ENCODE measurements at regions not wholly inside any gene's neighbourhood (a gene's known extent, or its start where the extent isn't known, plus 50 kb on each side); places are given as distances from the start of the nearest gene placed in this dataset.
"Not testable (repeated sequence)": the region's sequence is repeated elsewhere in the genome, so short reads cannot be mapped to it uniquely, and the experiment has no call there.

DNA sequence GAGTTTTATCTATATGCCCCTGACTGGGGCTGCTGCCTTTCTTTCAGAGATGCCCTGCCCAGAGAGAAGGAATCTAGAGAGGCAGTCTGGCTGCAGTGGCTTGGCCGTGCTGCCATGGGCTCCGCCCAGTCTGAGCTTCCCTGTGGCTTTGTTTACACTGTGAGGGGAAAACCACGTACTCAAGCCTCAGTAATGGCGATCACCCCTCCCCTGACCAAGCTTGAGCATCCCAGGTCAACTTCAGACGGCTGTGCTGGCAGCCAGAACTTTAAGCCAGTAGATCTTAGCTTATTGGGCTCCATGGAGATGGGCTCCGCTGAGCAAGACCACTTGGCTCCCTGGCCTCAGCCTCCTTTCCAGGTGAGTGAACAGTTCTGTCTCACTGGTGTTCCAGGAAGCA lies 69.0 kb upstream of the DPP6 start:
- DNase-seq: not testable (repeated sequence)

DNA sequence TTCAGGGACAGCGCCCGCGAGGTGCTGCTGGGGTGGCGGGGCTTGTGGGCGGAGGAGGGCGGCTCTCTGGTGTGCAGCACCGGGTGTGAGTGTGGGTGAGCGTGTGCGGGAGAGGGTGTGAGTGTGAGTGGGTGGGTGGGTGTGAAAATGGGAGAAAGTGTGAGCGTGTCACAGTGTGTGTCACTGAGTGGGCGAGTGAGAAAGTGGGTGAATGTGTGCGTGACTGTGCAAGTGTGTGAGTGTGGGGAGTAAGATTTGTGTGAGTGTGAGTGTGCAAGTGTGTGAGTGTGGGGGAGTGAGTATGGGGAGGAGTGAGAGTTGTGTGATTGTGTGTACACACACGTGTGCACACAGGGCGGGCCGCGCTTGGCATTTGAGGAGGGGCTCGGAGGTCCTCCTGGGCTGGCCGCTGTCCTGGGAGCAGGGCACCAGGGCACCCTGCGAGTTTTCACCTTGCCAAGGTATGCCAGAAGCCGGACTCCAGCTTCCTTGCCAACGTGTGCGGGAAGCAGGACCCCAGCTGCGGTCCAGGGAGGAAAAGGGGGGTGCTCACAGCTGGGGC lies 63.1 kb upstream of the DPP6 start:
- DNase-seq: not testable (repeated sequence)

DNA sequence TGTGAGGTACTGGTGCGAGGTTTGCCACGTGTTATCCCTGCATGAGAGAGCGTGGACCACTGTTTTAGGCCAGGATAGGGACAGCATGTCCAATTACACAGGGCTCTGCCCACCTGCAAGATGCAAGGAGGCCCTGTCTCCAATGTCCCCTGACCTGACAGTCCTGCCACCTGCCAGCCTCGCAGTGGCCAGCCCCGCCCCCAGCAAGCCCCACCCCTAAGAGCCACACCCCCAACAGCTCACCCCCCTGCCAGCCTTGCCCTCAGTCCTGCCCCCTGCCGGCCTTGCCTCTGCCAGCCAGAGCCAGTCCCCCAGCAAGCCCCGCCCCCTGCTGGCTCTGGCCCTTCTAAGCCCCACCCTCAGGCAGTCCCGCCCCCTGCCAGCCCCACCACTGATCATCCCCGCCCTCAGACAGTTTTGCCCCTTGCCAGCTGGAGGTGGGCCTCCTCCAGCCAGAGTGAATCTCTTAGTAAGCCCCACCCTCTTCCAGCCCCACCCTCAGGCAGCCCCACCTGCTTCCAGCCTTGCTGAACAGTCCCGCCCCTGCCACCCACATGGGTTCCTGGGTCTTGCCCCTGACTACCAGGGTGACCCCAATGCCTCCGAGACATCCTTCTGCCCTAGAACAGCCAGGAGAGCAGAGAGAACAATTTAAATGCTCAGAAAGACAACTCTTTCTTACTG lies 62.3 kb upstream of the DPP6 start:
- not testable (repeated sequence) for DNase-seq

DNA sequence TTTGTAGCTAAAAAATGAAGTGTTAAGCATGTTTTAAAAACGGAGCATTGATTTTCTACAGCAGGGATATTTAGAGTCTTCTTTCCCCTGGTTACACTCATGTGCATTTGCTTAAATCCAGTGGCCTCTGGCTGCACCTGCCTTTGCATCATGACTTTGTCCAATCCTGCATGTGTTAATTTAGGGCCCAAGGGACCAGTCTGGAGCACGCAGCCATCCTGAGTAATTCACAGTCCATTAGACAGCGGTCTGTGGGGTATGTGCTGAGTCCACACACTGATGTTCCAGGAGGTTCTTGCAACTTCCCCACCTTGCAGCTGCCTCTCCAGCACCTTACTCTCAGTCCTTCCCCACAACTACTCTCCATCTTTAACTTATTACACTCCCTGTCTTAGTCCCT lies 60.7 kb upstream of the DPP6 start:
- DNase-seq: not testable (repeated sequence)

DNA sequence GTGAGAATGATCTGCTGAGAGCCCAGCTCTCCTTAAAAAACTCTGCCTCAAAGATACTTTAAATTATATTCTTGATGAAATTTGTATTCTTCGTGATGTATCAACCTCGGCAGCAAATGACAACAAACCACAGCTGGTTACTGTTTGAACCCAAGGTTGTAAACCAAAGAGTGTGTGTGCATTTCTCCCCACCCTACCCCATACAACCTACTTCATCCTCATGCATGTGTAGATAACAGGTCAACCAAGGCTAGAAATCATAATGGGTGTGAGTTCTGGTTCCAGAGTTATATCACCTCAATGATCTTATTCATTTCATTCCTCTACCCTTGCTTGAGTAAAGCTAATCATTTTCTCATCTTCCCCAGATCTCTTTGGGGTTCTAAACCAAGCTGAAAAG lies 58.8 kb upstream of the DPP6 start:
- not testable (repeated sequence) for DNase-seq

DNA sequence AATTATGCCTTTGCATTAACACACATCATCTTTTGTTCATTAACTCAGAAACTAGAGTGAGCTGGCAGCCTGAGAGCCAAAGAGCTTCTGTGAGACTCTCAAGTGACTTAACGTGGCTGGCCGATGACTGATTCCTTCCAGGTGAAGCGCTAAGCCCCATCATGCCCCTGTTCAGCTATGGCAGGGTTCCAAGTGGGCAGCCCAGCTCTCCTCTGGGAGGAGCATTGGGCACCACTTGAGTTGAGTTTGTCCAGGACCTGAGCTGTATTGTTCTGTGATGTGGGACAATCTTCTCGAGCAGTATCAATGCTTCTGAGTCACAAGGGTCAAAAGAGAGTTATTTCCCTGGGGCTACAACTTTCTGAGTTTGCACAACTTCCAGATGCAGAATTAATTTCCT lies 53.3 kb upstream of the DPP6 start:
- not testable (repeated sequence) for DNase-seq

Data from activated CD4-positive, alpha-beta T cell treated with anti-CD3 and anti-CD28 coated beads, Interleukin-2, amount 50 U/mL, for 16 hours (primary cell).